ENCODE measurements at regions not wholly inside any gene's neighbourhood (a gene's known extent, or its start where the extent isn't known, plus 50 kb on each side); places are given as distances from the start of the nearest gene placed in this dataset.

GRCh38 chr7:94296881-94297280 lies 97.8 kb upstream of the COL1A2 start:
- H3K9me3 ChIP-seq, result no peaks in the 10 kb centered on the region
- H3K4me1 ChIP-seq, result peaks cover 6% of the 10 kb centered on the region
- TF ChIP-seq CTCF (IDR thresholded peaks at IDR 0.05), result no peak
- intact Hi-C loops (cut with DNase I), result loop anchor here (10.0 kb wide), 1 partner anchor 98 kb away; the partner anchor contains the start of gene COL1A2
- H3K36me3 ChIP-seq, result no peaks in the 10 kb centered on the region
- H3K27me3 ChIP-seq, result no peaks in the 10 kb centered on the region
- peak overlapping the region; percentile 45 for H3K27ac ChIP-seq
- peak overlapping the region; percentile 19 for H3K4me3 ChIP-seq
- ATAC-seq, result no peak
- DNase-seq, result no peak

- H3K27me3 ChIP-seq, result no peaks in the 10 kb centered on the region
- no peak for TF ChIP-seq CTCF (IDR thresholded peaks at IDR 0.05)
- peaks cover 11% of the 10 kb centered on the region for H3K4me1 ChIP-seq
- H3K9me3 ChIP-seq, result no peaks in the 10 kb centered on the region
- H3K36me3 ChIP-seq, result no peaks in the 10 kb centered on the region
- ATAC-seq (peak; percentile 32), DNase-seq (no peak)
- peak overlapping the region; percentile 19 for H3K4me3 ChIP-seq
- H3K27ac ChIP-seq, result no peak overlapping the region
- intact Hi-C loops (cut with DNase I), result loop anchor here (10.0 kb wide), 1 partner anchor 97 kb away; the partner anchor contains the start of gene COL1A2
Observed at GRCh38 chr7:94297397-94297838, 97.3 kb upstream of the COL1A2 start.

DNA sequence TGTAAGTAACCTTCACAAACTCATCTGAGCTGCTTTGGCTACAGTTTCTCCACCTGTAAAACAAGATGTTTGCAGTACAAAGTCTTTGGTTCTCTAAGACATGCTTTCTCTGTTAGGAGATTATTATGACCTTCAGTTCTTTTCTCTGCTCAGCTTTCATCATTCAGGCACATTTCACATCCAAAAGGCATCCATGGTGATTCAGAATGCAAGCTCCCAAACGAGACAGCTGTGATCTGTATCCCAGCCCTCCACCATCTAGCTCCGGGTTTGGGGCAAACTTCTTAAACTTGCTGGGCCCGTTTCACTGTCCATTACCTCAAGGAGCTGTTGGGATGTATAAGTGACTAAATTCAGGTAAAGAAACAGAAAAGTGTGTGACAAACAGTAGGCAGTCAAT lies 95.8 kb upstream of the COL1A2 start:
- intact Hi-C loops (cut with DNase I), result loop anchor here (10.0 kb wide), 1 partner anchor 96 kb away; the partner anchor contains the start of gene COL1A2
- H3K4me1 ChIP-seq, result peaks cover 11% of the 10 kb centered on the region
- ATAC-seq, result no peak

DNA sequence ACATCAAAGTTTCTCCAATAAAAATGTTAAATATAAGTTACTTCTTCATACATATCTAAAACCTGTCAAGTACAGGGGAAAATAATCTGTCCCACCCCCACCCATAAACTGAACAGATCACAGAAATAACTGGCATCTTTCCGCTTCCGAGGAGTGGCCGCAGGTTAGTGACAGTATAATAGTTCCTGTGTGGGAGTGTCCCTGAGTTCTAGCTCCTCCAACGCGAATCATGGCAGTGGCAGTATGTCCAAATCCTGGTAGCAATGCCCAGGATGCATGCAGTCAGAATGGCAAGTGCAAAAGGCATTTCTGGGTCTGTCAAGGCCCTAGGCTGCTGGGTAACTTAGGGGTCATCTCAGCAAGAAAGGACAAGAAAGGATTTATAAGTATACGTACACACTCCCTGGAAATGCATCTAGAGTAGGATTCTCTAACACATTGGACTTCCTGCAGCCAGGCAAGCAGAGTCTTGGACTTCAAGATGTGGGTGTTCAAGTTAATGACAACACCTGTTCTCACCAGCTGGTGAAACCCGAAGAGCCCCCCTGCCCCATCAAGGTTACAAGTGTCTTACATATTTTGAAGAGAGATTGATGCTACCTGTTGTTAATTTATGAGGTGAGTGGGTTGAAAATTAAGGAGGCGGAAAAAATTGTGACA lies 94.4 kb upstream of the COL1A2 start:
- TF ChIP-seq CTCF (IDR thresholded peaks at IDR 0.05), result no peak
- no peak for ATAC-seq
- no peaks in the 10 kb centered on the region for H3K27me3 ChIP-seq
- no peak overlapping the region for H3K4me3 ChIP-seq
- intact Hi-C loops (cut with DNase I), result no loop called here
- peaks cover 11% of the 10 kb centered on the region for H3K4me1 ChIP-seq
- no peak overlapping the region for H3K27ac ChIP-seq
- no peaks in the 10 kb centered on the region for H3K36me3 ChIP-seq
- DNase-seq, result no peak
- no peaks in the 10 kb centered on the region for H3K9me3 ChIP-seq

More for the DNA sequence above, 95.8 kb upstream of the COL1A2 start:
- Histone ChIP-seq H3K27ac (peak overlapping the region; percentile 15), H3K27me3 (no peaks in the 10 kb centered on the region), H3K4me3 (no peak overlapping the region), H3K9me3 (no peaks in the 10 kb centered on the region), H3K36me3 (no peaks in the 10 kb centered on the region)
- TF ChIP-seq CTCF (IDR thresholded peaks at IDR 0.05), result no peak
- no peak for DNase-seq

GRCh38 chr7:94301024-94301586 lies 93.6 kb upstream of the COL1A2 start:
- Histone ChIP-seq H3K9me3 (no peaks in the 10 kb centered on the region), H3K4me3 (no peak overlapping the region), H3K36me3 (no peaks in the 10 kb centered on the region), H3K4me1 (peaks cover 11% of the 10 kb centered on the region), H3K27ac (peak overlapping the region; percentile 37), H3K27me3 (no peaks in the 10 kb centered on the region)
- peak; percentile 77 for ATAC-seq
- DNase-seq, result no peak
- TF ChIP-seq CTCF (IDR thresholded peaks at IDR 0.05), result no peak
- intact Hi-C loops (cut with DNase I), result no loop called here
